ENCODE measurements at regions not wholly inside any gene's neighbourhood (a gene's known extent, or its start where the extent isn't known, plus 50 kb on each side); places are given as distances from the start of the nearest gene placed in this dataset.

- DNase-seq: no peak
Measured at GRCh38 chr5:30121043-30121442, 1072.4 kb upstream of the CDH6 start.

GRCh38 chr5:30117135-30117534, 1076.4 kb upstream of the CDH6 start:
- DNase-seq: no peak

DNA sequence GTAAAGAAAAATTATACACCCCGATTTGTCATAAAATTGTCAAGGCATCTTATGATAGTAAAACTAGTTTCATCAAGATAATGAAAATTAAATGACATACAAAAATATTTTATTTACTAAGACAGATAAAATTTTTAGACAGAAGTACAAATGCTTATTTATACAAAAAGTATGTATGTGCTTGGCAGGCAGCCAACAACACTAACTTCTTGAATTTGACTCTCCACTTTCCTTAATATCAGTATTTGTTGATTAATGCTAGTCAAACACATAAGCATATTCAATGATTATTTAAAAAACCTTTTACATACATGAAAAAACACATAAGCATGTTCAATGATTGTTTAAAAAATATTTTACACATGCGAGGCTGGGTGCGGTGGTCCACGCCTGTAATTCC, 1079.9 kb upstream of the CDH6 start:
- DNase-seq: no peak

DNA sequence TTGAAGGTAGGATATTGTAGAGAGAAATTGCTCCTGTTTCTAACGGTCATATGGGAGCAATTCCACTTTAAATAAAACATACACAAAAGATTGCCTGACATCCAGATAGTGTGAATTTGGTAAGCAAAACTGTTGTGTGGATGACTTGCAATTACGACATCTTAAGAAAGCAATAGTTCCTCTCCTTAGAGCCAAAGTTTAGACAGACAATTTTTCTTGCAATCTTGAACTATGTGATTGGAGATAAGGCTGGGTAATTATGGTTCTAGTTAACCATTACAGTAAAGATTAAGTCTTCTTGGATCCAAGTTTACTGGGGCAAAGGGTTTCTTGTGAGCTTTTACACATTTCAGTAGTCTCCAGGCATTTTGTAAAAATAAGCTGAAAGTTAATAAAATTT, 1080.6 kb upstream of the CDH6 start:
- DNase-seq: no peak

- no peak for DNase-seq
Measured at GRCh38 chr5:30108051-30108450, 1085.4 kb upstream of the CDH6 start.

DNA sequence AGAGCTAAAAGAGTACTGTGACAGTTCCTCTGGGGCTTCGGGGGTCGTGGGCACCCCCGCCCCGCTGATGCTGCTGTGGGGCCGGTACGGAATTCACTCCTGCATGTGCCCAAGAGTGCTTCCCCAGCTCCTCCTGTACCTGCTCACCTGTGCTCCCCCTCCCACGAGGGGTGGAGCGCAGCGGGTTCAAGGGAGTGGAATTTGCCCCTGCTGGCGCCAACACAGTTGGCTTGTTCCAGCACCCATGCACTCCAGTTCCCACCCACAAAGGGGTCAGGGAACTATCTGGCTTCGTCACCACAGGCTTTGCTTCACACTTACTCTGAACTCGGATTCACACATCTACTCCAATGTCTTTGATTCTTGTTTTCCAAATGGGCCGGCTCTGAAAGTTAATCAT, 1086.9 kb upstream of the CDH6 start:
- DNase-seq: no peak

DNA sequence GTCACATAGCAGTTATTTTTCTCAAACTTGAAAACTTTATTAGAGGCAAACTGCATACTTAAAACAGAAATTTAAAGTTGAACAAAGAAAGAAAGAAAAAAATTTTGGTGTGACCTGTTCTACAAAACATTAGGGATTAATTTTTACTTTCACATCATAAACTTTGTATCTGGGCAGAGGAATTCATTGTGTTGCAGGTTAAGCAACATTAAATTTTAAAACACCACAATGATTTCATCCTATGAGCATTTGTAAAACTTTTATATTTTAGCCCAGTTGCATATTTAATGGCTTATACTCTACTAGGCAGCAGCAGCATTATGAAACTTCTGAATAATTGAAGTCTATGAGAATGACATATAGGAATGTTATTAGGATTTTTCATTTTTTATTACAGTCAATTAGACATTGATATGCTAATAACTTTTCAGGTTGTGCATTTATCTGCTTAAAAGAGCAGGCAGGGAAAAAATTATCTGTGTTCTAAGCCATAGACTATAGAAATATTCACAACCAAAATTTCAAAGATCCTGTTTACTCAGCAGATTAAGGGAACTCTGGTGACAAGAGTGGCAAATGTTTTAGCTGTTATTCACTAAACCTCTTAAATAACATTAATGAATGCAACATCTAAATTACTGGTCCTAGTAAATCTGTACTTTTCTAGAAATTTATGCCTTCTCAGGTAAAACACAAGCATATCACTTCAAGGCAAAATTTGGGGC, 1088.5 kb upstream of the CDH6 start:
- no peak for DNase-seq

GRCh38 chr5:30103452-30104202, 1089.9 kb upstream of the CDH6 start:
- no peak for DNase-seq

DNA sequence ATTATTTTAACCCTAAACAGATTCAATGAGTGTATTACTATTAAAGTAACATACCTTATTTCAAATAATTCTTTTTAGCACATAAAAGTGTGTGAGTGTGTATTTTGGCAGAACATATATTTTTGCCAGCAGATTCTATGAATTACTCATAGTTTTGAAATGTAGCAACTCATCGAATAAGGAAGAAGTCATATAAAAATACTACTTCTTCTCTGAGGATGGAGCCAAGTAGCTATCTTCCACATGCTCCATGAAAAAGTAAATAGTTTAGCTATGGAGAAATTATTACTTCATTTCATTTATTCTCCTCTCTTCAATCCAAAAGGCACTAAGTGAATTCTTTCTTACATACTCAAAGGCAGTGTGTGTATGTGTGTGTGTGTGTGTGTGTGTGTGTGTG, 1090.4 kb upstream of the CDH6 start:
- no peak for DNase-seq

DNA sequence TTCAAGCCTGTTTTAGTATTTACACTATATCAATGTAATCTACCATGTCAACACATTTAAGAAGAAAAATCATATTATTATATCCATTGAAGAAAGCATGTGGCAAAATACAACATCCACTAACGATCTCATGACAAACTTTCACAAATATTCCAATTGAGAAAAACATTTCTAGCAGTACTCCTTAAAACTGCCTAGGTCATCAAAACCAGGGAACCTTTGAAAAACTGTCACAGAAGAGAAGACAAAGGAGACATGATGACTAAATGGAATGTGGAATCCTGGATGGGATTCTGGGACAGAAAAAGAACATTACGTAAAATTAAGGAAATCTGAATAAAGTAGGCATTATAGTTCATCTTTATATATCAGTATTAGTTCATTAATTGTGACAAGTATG, 1091.3 kb upstream of the CDH6 start:
- DNase-seq: no peak

GRCh38 chr5:30100929-30101328, 1092.6 kb upstream of the CDH6 start:
- DNase-seq: no peak

DNA sequence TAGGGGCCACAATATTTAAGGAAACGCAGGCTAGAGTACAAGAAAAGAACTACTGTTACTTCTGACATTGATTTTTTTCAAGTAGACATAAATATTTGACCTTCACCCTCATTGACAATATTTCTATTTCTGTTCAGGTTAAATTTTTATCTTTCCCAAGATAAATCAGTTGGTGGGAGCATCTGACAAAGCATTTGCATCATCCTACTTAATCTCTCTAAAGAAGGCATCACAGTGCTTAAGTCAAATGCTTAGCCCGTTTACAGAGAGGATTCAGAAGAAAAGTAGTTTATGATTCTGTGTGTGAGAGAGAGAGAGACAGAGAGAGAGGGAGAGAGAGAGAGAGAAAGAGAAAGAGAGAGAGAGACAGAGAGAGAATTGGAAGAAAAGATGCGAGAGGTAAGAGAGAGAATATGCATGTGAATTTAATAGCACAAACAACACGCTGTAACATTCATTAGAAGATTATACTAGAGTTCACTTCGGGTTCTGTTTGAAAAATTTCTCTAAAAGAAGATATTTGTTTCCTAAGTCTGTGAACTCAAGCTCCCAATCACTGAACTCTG, 1093.3 kb upstream of the CDH6 start:
- DNase-seq: no peak

DNA sequence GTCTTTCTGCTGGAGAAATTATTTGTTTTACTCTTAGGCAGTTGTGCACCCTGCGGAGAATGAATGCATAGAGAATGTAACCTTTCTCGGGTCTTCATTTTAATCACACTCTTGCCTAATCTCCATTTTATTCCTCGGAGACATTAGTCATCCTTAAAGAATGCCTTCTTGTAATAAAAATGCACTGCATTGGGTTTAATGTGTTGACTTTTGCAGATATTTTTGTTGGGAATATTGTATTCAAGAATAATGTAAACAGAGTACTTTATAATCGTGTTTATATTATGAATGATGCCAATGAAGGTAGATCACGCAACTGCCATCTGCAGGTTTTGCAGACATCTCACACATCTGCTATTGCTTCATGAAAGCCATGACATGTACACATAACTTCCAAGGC, 1093.9 kb upstream of the CDH6 start:
- no peak for DNase-seq

DNA sequence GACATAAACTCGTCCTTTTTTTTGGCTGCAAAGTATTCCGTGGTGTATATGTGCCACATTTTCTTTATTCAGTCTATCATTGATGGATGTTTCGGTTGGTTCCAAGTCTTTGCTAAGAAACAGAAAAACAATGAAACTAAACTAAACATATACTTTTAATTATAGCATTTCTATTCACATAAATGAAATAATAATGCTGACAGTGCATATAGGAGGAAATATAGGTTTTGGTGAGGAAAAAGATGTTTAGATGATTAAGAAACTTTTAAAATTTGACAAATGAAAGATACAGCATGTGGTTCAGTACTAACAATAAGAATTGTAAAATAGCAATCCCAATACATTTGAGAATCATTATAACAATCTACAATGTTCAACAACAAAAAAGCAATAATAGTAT, 1094.5 kb upstream of the CDH6 start:
- DNase-seq: no peak

DNA sequence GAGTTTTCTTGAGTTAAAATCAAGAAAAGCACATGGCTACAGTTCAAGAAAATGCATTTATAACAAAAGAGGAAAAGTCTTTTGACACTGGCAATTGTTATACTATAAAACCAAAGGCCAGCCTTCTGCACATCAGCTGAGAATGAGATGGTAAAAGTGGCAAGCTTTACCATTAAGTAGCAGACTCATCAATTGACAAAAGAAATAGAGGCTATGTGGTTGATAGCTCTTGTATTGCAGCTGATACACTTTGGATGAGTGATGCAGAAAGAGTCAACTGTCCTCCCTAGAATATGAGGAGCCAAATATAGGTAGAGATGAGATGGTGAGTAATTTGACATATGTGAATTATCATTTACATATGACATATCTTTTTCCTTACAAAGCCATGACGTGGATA, 1100.9 kb upstream of the CDH6 start:
- DNase-seq: no peak

DNA sequence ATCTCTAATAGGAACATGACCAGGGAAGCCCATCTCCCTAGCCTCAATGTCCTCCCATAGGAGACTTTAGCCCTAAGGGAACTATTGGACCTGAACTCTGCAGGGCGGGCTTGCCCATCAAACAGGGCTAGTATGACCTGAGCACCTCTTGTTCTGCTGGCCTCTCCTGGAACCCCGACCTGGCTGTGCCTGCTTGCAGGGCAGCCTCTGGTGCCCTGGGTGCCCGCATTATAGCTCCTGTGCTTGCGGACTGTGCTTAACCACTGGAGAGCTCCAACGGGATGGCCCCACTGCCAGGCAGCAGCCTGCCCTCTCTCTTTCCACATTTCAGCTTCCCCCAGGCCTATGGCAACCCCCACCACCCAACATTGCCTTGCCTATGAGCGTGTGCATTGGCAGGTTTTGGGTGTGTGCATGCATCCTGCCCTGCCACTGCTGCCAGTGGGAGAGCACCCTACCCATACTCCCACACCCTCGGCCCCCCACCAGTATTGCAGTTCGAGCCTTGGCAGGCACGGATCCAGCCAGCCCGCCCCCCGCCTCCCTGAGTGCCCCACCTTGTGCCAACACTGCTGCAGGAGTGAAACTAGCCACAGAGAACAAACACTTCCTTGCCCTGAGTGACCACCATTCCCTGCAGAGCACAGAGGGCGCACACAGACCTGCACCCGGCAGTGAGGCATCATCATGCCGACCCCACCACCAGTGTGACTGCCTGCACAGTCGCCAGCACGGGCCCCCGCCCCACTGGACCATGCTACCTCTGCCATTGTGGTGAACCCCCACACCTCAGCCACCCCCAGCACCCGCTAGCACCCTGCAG, 1123.8 kb upstream of the CDH6 start:
- DNase-seq: no peak

- no peak for DNase-seq
Measured at GRCh38 chr5:30063503-30063902, 1130.0 kb upstream of the CDH6 start.

DNA sequence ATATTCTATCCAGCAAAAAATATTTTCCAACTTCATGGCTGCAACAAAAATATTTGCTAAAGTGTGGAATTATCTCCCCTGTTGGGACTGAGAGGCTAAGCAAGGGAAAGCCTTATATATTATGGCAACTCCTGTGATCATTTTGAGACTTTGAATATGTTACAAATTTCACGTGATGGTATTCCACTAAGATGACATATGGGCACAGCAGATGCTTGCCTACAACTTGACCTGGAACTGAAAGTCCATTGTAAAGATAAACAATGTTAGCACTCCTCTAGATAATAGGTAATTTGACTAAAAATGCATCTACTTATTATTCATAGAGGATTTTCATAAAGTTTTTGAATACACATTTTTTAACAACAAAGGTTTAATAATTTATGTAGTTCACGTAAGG, 1141.5 kb upstream of the CDH6 start:
- DNase-seq: no peak

DNA sequence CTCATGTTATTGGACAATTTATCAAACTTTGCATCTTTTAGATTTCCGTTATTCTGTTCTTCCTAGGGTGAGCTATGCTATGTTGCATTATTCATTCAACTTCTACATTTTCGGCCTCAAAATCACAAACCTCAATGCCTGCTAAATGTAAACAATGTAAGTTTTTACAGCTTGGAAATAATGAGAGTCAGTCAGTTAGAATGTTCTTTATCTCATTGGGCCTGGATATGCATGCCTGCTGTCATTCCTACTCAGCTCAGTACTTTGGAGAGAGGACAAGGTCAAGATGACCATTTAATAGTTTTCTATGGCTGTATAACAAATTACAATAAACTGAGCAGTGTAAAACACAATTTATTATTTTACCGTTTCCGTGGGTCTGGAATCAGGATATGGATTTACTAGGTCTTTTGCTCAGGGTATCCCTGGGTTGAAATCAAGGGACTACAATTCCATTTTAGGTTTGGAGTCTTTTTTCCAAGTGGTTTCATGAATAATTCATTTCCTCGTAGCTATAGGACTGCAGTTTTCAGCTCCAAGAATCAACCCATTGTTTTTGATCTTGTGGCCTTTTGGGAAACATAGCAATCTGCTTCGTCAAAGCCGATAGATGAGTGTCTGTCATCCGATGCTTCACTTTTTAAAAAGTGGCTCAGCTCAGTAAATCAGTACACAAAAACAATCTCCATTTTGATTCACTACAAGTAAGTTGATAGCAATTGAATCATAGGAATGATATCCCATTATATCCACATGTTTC, 1143.2 kb upstream of the CDH6 start:
- no peak for DNase-seq

- DNase-seq: no peak
Measured at GRCh38 chr5:30042677-30043076, 1150.8 kb upstream of the CDH6 start.

GRCh38 chr5:30041831-30042385, 1151.6 kb upstream of the CDH6 start:
- no peak for DNase-seq

DNA sequence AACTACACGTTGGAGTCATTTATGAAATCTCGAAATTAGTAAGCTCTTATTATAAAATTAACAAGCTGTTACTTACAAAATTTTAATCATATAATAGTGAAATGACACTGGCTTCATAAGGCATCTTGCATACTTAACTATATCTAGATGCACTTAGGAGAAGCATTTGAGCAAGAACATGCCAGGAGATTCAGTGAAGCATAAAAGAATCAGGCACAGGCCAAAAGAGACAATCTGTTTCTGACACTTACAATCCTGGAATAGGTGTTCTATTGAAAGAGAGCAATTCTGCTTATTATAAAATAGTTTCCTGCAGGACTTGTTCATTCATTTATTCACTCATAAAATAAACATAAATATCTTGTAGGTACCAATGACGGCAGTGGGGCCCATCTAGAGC, 1152.2 kb upstream of the CDH6 start:
- DNase-seq: no peak
